Urothelium cell line (cell line): ENCODE measurements at regions not wholly inside any gene's neighbourhood (a gene's known extent, or its start where the extent isn't known, plus 50 kb on each side); places are given as distances from the start of the nearest gene placed in this dataset.

Experiments used
- DNase-seq: peaks from one replicate; pipeline ENCODE4 v3.0.0; 2011; ENCODE audit warnings: low spot score, mixed read lengths
- FAIRE-seq: peaks from 2 replicates; lab custom pipeline; 2011; peaks lifted over from hg19 to GRCh38; lab: Jason Lieb, UNC

DNA sequence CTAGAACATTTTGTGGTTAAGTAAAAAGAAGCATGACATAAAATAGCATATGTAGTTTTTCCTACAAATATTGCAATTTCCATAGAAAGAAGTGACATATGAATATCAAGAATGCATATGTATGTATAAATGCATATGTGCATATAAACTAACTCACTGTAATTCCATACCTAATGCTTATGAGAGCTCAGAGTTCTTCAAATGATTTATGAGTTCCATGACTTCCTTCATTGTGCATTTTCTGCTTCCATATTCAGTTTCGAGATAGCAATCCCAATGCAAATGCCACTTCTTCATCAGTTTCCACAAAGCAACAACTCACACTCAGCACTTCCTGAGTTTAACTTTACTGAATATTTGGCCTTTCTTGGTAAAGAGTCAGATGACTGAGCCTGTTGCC lies 1744.3 kb upstream of the MIR17HG start:
- DNase-seq (no peak), FAIRE-seq (no peak)

DNA sequence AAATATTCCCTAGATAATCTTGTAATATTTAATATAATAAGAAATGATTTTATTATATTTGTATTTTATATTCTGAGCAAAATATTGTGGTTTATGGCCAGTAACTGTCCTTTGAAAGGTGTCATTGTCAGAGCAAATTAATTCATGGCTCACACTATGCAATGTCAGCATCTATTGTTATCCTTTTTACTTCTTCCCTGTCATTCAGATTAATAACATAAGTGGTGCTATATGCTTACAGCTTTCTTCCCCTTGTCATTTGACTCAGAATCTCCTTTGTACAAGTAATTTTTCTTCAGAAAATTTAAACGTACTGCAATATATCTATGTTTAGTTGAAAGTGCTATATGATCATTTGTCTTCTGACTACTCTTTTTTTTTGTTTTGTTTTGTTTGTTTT lies 1738.2 kb upstream of the MIR17HG start:
- no peak for DNase-seq
- FAIRE-seq, result no peak

DNA sequence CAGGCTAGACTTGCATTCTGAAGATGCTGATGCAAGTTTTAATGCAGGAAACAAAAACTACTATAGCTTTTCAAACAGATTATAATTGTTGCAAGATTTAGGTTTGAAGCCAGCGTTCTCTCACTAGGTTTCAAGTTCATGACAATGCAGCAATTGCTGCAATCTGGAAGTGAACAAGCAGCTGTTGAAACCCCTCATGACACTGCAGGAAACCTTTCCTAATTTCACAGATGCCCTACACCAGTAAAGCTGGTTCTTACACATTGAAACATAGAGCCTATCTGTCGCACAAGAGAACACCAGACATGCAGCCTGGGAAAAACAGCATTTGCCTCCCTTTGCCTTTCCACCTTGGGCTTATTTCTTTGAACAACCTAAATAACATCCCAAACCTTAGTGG lies 1737.2 kb upstream of the MIR17HG start:
- FAIRE-seq, result no peak

DNA sequence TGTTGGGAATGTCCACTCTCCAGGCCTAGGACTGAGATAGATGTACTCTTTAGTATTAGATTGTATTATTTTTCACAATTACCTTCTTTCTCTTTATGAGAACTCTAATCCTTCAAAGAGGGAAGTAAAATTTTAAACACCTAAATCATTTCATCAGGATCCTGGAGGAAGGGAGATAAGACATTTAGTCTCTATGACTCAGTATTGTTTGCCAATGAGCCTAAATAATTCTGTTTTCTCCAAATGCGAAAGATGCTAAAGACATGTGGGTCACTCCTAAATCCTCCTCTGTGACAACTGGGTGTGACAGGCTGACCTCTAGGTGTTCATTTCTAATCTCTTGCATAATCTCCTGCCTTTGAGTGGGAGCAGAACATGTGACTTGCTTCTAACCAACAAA lies 1736.6 kb upstream of the MIR17HG start:
- FAIRE-seq (no peak), DNase-seq (no peak)

More for the DNA sequence above, 1737.2 kb upstream of the MIR17HG start:
- no peak for DNase-seq

DNA sequence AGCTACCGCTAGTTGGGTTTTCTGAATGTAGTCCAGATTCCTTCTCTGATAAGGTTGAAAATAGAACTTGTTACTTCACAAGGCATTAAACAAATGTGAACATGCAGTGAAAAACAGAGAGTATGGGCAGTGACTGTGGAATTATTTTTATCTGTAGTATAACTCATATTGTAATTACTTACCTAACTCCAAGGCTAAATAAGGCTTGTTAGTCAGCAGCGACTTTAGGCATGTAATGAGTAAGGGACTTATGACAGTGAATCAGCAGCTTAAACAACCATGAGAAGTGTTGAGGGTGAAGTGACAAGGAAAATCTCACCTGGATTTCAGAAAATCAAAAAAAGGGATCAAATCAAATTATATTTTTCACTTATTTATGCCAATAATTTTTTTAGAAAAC lies 1719.5 kb upstream of the MIR17HG start:
- no peak for DNase-seq

DNA sequence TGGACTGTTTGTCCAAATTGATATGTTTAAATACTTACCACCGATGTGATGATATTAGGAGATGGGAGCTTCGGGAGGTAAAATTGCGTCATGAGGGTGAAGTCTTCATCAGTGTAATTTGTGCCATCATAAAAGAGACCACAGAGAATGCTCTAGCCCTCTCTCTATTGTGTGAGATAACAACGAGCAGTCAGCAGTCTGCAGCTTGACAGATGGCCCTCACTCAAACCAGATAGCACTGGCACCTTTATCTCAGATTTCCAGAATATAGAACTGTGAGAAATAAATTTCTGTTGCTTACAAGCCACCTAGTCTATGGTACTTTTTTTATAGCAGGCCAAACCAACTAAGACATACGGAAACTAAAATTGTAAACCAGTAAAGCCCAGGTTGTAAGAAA lies 1718.9 kb upstream of the MIR17HG start:
- no peak for FAIRE-seq
- DNase-seq, result no peak

More for the DNA sequence above, 1719.5 kb upstream of the MIR17HG start:
- no peak for FAIRE-seq

DNA sequence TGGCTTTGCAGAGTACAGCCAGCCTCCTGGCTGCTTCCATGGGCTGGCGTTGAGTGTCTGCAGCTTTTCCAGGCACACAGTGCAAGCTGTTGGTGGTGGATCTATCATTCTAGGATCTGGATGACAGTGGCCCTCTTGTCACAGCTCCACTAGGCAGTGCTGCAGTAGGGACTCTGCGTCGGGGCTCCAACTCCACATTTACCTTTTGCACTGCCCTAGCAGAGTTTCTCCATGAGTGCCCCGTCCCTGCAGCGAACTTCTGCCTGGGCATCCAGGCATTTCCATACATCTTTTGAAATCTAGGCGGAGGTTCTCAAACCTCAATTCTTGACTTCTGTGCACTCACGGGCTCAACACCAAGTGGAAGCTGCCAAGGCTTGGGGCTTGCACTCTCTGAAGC lies 1697.3 kb upstream of the MIR17HG start:
- no peak for FAIRE-seq
- DNase-seq, result no peak

DNA sequence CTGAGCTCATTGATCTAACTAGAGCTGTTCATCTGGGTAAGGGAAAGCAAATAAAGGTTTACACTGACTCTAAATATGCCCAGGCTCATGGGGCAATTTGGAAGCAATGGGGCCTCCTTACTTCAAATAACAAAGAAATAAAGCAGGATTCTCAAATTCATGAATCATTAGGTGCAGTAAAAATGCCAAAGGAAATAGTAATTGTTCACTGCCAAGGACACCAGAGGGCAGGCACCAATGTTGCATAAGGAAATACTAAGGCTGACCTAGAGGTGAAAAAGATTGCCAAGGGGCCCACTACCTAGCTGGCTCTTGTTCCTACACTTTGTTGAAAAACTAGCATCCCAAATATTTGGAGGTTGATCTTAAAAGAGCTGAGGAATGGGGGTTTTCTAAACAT lies 1686.7 kb upstream of the MIR17HG start:
- no peak for FAIRE-seq
- no peak for DNase-seq

DNA sequence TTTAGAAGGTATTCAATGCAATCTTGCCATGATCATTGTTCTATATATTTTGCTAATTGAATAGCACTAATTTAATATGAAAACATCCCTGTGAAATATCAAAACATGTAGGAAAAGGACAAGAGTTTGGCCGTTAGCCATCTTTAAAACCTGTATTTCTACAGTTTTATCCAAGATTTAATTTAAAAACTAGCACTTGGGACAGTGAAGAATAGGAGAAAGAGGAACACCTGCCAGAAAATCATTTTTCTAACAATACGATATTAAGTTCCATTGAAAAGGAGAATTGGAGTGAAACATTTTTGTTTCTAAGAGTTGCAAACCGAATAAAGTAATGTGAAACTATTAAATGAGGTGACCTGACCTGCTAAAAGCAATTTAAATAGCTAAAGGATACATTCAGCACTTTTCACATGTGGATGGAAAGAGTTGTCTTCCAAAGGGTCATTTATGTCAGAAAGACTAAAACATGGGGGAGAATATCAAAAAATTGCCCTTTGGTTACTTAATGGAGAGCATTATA lies 1673.6 kb upstream of the MIR17HG start:
- FAIRE-seq (no peak), DNase-seq (no peak)

DNA sequence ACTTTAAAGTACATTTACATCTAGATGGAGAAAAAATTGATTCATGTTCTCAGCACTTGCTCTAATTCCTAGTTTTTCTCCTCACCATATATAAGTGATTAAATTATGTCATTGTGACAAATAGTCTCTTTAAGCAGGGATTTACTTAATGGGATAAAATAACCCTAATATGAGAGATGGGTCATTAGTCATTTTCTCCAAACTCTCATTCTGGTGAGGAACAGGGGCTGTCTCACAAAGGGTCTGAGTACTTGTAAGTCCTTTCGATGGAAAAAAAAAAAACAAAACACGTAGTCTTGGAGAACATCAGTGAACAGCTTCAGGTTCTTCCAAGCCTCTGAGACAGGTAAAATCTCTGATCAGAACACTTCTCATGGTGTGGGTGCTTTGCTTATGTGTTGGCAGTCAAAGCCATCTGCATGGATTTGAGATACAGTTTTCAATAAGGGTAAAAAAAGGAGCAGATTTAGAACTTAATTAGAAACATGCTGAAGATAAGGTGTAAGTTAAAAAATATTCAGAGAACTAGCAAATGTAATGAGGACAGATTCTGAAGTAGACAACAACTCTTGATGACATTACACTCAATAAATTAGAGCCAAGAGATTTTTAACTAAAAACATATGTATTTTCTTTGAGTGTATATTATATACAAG lies 1668.9 kb upstream of the MIR17HG start:
- no peak for FAIRE-seq
- DNase-seq, result no peak

DNA sequence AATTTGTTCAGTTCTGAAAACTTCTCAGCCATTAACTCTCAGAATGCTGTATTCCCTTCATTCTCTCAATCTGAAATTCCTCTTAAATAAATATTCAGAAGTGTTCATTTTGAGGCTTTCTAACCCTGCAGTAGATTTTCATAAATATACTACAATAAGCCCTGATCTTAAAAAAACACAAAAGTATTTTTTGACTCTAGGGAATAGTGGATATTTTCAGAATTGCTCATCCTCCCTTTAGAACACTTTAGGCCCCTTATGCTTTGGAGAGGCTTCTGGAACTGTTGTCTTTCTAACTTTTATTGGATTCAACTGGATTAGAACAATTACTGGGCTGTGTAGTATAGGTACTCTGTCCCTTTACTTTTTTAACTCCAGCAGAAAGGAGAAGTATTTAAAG lies 1662.6 kb upstream of the MIR17HG start:
- DNase-seq, result no peak
- FAIRE-seq, result no peak

DNA sequence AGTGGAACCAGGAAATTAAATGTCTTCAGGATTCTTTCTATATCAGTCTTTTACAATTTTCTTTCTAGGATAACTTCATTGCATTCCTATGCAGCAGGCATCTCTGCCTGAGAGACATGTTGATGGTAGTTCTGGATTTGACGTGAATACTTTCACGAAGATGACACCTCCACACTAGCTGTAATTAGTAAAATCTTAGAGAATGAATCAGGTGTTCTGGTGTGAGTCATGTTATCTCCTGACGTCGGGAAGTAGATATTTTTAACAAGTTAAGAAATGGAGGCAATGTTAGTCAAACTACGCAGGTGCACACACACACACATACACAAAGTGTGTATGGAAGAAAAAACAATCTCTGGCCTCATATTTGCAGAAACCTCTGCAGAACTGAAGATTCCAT lies 1661.3 kb upstream of the MIR17HG start:
- FAIRE-seq (no peak), DNase-seq (no peak)

DNA sequence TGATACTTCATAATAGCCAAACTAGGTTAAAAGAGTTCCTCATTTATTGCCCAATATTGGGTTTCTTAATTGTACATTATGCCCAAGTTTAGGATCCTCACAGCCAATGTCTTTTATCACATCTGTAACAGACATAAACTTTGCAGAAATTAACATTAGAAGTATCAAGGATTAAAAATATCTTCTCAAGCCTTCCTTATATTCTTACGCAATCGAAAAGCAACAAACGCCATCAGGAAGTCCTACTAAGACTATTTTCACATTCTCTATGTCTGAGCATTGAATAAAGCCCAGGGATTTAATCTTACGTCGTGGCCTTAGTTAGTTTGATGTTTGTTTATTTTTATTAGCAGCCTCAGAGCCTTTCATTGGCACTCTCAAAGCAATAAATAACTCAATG lies 1660.4 kb upstream of the MIR17HG start:
- DNase-seq (no peak), FAIRE-seq (no peak)

DNA sequence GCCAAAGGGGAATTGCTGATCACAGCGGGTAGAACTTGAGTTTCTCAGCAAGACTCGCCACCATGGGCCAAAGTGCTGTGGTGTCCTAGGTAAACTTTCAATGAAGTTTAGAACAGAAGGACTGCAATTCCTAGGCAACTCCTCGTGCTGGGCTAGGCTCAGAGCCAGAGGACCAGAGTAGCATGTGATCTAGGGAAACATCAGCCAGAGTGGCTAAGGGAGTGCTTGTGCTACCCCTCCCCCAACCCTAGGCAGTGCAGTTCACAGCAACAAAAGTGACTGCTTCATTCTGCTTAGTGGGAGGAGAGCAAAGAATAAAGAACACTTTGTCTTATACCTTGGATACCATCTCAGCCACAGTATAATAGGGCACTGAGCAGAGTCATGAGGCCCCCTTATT lies 1658.6 kb upstream of the MIR17HG start:
- FAIRE-seq, result no peak

DNA sequence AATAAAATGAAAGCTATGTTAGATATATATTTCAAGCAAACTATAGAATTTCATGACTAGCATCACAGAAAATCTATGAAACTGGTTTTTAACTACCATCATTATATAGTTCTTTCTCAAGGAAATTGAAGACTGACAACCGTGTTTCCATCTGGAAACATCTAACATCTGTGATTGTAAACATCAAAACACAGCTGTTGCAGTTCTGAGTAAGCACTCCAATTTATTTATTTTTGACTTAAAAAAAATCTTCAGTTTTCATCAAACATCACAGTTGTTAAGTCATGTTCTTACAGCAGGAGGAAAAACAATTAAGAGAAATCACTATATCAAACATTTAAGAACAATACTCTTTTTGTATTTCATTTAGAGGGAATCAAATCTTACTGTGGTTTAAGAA lies 1653.0 kb upstream of the MIR17HG start:
- DNase-seq, result no peak
- no peak for FAIRE-seq

More for the DNA sequence above, 1658.6 kb upstream of the MIR17HG start:
- no peak for DNase-seq

DNA sequence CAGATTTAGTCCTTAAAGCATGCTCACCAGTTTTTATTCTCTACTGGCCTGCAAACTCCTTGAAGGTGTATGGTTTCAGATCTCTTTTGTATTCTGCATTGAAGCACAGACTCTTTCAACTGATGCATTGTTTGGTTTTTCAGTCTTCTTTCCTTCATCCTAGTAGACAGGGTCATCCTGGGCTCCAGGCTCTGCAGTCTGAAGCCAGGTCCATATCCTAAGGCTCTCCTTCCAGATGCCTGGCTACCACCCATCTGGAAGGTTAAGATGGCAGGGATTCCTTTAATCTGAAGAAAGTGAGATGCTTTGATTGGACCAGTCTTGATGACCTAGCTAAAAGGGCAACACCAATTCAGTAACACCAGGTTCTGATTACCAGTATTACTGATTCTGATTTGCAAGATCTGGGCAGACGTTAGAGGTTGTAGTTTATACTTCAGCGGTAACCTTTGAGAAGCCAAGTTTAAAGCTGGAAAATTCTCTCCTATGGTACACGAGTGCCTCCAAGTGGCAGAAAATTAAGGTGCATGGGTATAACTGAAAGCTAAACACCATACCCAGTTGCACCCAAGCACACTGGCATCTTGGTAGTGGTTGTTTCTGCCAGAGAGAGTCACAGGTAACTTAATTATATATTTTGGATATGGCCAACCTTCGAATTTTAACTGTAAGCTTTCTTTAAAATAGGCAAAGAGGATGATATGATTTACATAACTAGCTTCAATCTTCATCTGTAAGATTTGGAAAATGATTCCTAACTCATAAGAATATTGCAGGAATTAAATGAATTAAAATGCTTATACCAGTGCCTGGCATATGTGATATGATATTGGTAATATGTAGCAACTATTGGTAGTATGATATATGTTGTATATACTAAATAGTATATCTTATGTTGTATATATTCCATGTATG lies 1651.9 kb upstream of the MIR17HG start:
- DNase-seq (peak; percentile 24), FAIRE-seq (no peak)

DNA sequence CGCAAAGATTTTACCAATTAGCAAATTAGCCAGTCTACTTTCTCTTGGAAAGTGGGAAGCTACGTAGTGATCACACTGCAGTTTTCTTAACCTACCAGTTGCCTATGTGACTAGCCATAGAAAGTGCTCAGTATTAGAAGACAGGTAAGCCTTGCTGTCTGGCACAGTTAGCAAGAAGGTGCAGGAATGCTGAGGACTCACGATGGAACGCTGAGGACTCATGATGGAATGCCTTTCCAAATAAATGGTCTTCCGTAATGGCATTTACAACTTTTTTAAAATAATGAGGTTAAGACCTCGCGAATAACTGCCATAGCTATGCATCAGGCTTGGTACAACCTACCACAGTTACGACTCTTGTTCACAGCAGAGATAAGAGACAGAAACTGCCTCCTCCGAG lies 1645.6 kb upstream of the MIR17HG start:
- DNase-seq, result no peak
- FAIRE-seq, result no peak

DNA sequence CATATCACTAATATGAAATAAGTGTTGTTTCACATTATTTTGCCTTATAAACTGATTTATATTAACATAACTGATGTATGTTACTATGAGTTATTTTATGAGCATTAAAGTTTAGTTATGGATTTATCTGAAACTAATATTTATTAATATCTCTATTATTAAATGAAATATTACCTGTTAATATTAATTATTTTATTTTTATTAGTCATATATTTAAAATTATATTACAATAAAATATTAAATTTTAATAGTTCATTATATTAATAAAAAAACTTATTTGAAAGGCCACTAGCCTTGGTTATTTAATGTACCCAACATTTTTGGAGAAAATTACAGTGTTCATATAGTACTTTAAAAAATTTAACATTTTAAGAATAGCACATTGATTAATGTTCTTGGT lies 1643.4 kb upstream of the MIR17HG start:
- DNase-seq, result no peak
- FAIRE-seq, result no peak

DNA sequence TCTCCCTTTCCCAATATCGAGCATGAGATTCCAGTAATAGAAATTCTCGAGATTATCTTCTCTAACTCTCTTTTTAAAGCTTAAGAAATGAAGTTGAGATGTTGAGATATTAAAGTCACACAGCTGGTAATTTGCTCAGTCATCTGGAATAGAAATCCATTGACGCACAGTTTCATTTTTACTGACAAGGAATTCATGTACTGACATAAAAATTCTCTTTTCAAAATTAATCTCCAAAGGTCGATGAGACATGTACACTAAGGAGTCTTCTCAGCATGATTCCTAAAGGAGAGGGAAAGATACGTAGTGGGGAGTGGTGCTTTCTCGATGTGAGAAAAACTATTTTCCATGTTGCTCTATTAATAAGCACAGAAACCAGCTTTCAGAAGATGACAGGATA lies 1639.5 kb upstream of the MIR17HG start:
- no peak for DNase-seq
- no peak for FAIRE-seq

DNA sequence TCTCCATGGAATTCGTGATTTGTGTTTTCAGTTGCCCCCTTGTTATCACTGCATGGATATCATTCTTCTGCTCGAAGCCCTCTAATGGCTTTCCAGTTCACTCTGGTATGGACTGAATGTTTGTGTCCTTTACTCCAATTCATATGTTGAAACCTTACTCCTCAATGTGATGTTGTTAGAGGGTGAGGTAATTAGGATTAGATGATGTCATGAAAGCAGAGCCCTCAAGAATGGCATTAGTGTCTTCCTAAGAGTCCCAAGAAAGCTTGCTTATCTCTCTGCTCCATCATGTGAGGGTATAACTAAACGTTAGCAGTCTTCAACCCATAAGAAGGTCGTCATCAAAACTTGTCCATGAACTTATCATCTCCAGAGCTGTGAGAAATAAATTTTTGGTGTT lies 1626.3 kb upstream of the MIR17HG start:
- no peak for DNase-seq
- no peak for FAIRE-seq

DNA sequence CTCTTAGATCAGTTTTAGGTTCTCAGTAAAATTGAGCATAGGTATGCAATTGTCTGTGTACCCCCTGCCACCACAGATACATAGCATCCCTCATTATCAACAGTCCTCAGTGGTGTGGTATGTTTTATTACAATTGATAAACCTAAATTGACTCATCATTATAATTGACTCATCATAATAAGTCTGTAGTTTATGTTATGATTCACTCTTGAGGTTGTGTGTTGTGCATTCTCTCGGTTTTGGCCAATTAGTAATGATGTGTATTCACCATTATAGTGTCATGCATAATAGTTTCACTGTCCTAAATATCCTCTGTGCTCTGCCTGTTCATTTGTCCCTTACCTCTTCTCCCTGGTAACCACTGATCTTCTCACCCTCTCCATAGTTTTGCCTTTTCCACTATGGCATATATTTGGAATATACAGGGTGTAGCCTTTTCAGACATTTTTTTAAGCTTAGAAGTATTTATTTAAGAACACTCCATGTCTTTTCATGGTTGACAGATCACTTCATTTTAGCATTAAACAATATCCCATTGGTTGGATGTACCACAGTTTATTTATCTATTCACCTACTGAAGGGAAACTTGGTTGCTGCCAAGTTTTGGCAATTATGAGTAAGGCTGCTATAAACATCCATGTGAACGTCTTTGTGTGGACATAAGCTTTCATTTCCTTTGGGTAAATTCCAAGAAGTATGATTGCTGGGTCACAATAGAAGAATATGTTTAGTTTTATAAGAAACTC lies 1620.6 kb upstream of the MIR17HG start:
- DNase-seq, result peak; percentile 1
- FAIRE-seq, result no peak
